Fibroblast of villous mesenchyme (primary cell): ENCODE measurements at regions not wholly inside any gene's neighbourhood (a gene's known extent, or its start where the extent isn't known, plus 50 kb on each side); places are given as distances from the start of the nearest gene placed in this dataset.

Experiments used
- DNase-seq: peaks from one replicate; pipeline ENCODE4 v3.0.0-alpha.2; 2010; ENCODE audit warnings: low read depth
- H3K4me3 ChIP-seq: 2 replicates; pipeline ENCODE4 v1.5.1; 2011; ENCODE audit warnings: low read depth, mild to moderate bottlenecking, low read length
- TF ChIP-seq, protein P1 (sequence below): IDR thresholded peaks from 2 replicates; pipeline ENCODE4 v1.5.1; 2012; ENCODE audit warnings: low read depth, mild to moderate bottlenecking, low read length; ENCODE audit not compliant: insufficient read depth

GRCh38 chr17:56098746-56099145 lies 54.5 kb upstream of the ANKFN1 start:
- no peak for DNase-seq
- no peak overlapping the region for H3K4me3 ChIP-seq
- TF ChIP-seq, protein P1, sequence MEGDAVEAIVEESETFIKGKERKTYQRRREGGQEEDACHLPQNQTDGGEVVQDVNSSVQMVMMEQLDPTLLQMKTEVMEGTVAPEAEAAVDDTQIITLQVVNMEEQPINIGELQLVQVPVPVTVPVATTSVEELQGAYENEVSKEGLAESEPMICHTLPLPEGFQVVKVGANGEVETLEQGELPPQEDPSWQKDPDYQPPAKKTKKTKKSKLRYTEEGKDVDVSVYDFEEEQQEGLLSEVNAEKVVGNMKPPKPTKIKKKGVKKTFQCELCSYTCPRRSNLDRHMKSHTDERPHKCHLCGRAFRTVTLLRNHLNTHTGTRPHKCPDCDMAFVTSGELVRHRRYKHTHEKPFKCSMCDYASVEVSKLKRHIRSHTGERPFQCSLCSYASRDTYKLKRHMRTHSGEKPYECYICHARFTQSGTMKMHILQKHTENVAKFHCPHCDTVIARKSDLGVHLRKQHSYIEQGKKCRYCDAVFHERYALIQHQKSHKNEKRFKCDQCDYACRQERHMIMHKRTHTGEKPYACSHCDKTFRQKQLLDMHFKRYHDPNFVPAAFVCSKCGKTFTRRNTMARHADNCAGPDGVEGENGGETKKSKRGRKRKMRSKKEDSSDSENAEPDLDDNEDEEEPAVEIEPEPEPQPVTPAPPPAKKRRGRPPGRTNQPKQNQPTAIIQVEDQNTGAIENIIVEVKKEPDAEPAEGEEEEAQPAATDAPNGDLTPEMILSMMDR: no peak

DNA sequence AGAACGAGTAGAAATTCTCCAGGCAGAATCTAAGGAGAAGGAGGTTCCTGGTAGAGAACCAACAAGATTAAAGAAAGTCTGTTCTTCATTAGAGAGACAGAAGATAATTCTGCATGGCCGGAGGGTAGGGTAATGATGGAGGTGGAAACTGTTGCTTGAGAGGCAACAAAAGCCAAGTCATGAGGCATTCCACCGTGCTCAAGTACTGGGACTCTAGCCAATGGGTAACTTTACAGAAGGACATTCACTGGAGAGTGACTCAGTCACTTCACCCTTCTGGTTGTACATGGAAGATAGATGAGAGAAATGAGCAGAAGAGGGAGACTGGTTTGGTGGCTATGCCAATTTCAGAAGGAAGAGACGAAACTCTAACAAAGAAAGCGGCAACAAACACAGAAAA lies 53.6 kb upstream of the ANKFN1 start:
- TF ChIP-seq, protein P1: no peak
- DNase-seq: no peak
- no peak overlapping the region for H3K4me3 ChIP-seq
